Lower lobe of right lung (tissue), 2 donors: ENCODE measurements at regions not wholly inside any gene's neighbourhood (a gene's known extent, or its start where the extent isn't known, plus 50 kb on each side); places are given as distances from the start of the nearest gene placed in this dataset.
"Not testable (repeated sequence)": the region's sequence is repeated elsewhere in the genome, so short reads cannot be mapped to it uniquely, and the experiment has no call there.

Experiments
- ATAC-seq, 2 donors: fragments of 200-7000 bp; cut with Tn5 transposase; one replicate each; pipeline ENCODE4 v1.9.1; 2020 to 2022; ENCODE audit warnings: mild to moderate bottlenecking in 2 of 2, moderate library complexity in 2 of 2
- DNase-seq: peaks from one replicate; pipeline ENCODE4 v3.0.0-alpha.2; 2020
- H3K27ac ChIP-seq: fragments of 200-600 bp; one replicate; pipeline ENCODE4 v1.8.0; 2022
- H3K27me3 ChIP-seq: fragments of 200-600 bp; one replicate; pipeline ENCODE4 v1.8.0; 2022; ENCODE audit warnings: low read depth
- H3K36me3 ChIP-seq: fragments of 200-600 bp; one replicate; pipeline ENCODE4 v1.8.0; 2022; ENCODE audit warnings: mild to moderate bottlenecking
- H3K4me1 ChIP-seq: fragments of 200-600 bp; one replicate; pipeline ENCODE4 v1.8.0; 2022
- H3K4me3 ChIP-seq: fragments of 200-600 bp; one replicate; pipeline ENCODE4 v1.8.0; 2022; ENCODE audit warnings: mild to moderate bottlenecking
- H3K9me3 ChIP-seq: fragments of 200-600 bp; one replicate; pipeline ENCODE4 v1.8.0; 2022
- intact Hi-C: fragments of 100-400 bp; cut with DNase I; formaldehyde crosslinking; loops from one replicate; pipeline ENCODE4 v1.11.0; 2022
- donor health status: DM: no; HTN: yes; CAD: no; lungs with severe emphysema.

DNA sequence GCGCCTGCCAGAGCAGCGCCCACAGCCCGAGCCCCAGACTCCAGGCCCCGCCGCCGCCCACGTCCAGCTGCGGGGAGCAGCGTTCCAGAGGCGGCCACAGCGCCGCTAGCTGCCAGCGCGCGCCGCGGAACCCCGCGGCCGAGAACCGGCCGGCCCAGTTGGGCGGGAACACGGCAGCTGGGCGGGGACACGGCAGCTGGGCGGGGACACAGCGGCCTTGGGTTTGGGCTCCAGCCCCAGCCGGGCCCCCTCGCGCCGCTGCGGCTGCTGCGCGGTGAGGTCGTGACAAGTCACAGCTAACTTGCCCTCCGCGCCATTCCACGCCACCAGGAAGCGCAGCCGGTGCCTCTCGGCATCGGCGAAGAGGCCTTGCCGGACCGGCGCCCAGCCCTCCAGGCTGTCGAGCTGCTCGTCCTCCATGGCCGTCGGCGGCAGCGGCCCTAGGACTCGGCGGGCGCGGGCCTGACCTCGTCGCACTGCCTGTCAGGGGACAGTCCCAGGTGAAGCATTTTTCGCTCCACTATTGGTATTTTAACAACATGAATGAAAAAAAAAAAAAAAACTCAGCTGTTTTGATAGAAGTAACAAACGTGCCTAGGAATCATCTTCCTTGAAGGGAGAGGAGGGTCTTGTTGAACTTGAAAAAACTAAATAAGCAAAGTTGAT is 56.6 kb upstream of the GOLGA8N start:
- H3K9me3 ChIP-seq, intact Hi-C loops, H3K36me3 ChIP-seq, H3K27me3 ChIP-seq, H3K4me1 ChIP-seq: not testable (repeated sequence)
- Histone ChIP-seq H3K27ac (peak overlapping the region; percentile 84), H3K4me3 (peak overlapping the region; percentile 59)
- DNase-seq, result peak; percentile 73
- peak; percentile 100 for ATAC-seq

DNA sequence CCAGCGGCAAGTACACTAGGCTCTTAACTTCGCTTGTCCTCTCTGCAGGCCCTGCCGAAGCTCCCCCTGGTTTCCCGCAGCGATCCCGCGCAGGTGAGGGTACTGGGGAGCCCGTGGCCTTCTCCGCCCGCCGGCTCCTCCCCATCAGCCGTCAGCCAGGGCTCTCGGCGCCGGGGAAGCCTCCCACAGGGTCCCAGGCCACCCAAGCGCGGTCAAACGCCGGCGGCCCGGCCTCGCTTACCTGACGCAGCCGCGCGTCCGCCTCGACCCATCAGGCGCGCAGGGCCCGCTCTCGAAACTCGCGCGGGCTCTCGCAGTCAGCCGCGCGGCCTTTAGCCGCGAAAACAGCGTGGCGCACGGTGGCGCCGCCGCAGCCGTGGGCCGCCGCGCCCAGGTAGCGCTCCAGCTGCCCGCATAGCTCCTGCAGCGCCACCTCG is 57.2 kb upstream of the GOLGA8N start:
- H3K9me3 ChIP-seq, H3K27me3 ChIP-seq, intact Hi-C loops, H3K4me3 ChIP-seq, H3K36me3 ChIP-seq, H3K27ac ChIP-seq, DNase-seq, H3K4me1 ChIP-seq: not testable (repeated sequence)
- peak; percentile 69 to 72 for ATAC-seq

DNA sequence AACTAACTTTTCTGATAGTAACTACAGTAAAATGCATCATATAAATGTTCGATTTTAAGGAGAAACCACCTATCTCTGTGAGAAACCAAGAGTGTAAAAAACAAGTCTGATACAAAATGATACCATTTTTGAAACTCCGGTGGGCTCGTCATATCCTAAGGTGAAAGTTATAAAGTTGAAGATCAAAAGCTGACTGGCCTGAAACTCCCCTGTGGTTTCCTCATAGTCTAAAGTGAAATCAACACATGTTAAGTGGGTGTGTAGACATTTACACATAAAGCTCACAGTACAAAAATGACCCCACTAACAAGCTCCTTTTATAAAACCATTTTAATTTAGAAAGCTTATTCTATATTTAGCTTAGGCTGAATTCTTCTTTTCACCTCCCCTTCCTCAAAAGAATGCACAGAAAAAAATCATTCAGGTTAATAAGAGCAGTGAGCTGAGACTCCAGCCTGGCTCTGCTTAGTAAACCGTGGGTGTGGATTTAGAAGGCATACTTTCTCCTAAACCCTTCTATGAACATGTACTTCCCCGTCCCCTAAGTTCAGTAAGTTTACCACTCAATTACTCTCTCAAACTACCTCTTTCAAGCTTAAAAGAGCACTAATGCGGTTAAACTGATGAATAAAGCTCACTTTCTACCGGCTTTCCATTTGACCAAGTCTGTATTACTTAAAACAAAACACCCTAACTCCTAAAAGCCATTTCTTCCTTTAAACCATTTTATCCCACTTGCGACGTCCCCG is 57.9 kb upstream of the GOLGA8N start:
- H3K9me3 ChIP-seq, H3K36me3 ChIP-seq, H3K27ac ChIP-seq, intact Hi-C loops, H3K4me3 ChIP-seq, ATAC-seq, H3K4me1 ChIP-seq, DNase-seq, H3K27me3 ChIP-seq: not testable (repeated sequence)

DNA sequence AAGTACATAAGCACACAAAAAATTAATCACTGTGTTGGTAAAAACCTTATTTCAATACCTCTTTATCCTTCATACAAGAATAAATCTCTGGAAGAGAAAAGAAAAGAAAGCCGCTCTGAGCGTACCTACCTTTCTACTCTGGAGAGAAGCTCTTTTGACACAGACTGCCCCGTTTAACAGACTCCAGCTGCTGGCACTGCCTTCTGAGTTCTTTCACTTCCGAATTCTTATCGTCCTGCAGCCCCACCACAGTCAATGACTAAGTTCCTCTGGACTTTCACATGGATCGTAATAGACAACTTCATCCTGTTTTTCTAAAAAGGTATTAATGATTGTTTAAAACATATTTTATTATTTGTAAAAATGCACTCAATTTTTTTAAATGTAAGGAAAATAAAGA is 67.5 kb upstream of the GOLGA8O start:
- ATAC-seq, intact Hi-C loops, H3K4me3 ChIP-seq, H3K27me3 ChIP-seq, DNase-seq, H3K9me3 ChIP-seq, H3K4me1 ChIP-seq, H3K27ac ChIP-seq: not testable (repeated sequence)
- H3K36me3 ChIP-seq, result peaks cover 29% of the 10 kb centered on the region

DNA sequence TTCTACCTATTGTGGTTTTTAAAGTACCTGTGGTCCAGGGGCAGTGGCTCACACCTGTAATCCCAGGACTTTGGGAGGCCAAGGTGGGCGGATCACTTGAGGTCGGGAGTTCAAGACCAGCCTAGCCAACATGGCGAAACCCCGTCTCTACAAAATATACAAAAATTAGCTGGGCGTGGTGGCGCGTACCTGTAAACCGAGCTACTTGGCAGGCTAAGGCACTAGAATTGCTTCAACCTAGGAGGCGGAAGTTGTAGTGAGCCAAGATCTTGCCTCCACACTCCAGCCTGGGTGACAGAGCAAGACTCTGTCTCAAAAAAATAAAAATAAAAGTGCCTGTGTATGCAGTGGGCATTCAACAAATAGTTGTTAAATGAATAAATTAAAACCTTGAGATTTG is 67.0 kb upstream of the GOLGA8O start:
- DNase-seq, H3K27ac ChIP-seq, H3K9me3 ChIP-seq, H3K4me1 ChIP-seq, intact Hi-C loops, H3K4me3 ChIP-seq, H3K27me3 ChIP-seq, ATAC-seq: not testable (repeated sequence)
- H3K36me3 ChIP-seq, result peaks cover 30% of the 10 kb centered on the region

DNA sequence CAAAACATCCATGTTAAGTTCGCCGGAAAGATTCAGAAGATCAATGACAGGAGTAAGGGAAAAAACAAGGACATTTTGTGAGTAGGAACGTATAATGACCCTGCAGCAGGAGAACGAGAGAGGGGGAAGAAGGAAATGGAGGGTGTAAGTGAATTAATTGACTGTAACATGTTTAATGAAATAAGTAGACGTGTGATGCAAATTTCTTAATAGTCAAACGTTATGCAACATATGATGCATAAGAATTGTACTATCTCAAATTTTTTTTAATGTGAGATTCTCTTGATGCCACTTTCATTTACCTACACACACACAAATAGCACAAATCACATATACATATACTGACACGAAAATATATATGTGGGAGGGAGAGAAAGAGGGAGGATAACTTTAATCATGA is 63.5 kb upstream of the GOLGA8O start:
- H3K4me3 ChIP-seq, ATAC-seq, intact Hi-C loops, H3K4me1 ChIP-seq, H3K27me3 ChIP-seq, H3K27ac ChIP-seq, DNase-seq, H3K9me3 ChIP-seq: not testable (repeated sequence)
- peaks cover 30% of the 10 kb centered on the region for H3K36me3 ChIP-seq

DNA sequence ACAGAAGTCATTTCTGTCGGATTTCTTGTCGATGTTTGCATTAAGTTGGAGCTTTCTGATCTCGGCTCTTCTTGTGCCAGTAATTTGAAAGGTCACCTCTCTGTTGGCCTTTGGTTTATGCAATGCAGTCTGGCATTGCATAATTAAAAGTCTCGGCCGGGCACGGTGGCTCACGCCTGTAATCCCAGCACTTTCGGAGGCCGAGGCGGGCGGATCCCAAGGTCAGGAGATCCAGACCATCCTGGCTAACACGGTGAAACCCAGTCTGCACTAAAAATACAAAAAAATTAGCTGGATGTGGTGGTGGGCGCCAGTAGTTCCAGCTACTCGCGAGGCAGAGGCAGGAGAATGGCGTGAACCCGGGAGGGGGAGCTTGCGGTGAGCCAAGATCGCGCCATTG is 62.6 kb upstream of the GOLGA8O start:
- H3K4me3 ChIP-seq, H3K4me1 ChIP-seq, H3K9me3 ChIP-seq, H3K27me3 ChIP-seq, intact Hi-C loops: not testable (repeated sequence)
- H3K36me3 ChIP-seq, result peaks cover 30% of the 10 kb centered on the region
- peak overlapping the region; percentile 58 for H3K27ac ChIP-seq
- DNase-seq (peak; percentile 54), ATAC-seq (peak in 1 of 2 donors; percentile 50)

DNA sequence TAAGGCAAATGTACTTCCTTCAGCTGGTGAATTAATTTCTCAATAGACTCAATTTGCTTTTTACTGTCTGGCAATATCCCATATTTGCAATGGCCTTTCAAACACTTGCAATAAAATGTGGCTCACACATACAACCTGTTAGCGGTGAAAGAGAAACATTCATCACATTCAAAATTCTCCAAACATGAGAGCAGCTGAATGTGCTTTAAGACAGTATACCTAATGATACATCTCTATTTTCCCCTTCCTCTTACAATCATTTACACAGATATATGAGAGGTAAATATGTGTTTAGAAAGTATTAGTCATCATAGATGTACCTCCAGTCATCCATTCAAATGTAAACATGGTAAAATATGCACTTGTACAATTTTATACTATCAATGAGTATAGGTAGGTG is 61.5 kb upstream of the GOLGA8O start:
- ATAC-seq, H3K4me3 ChIP-seq, H3K9me3 ChIP-seq, DNase-seq, H3K27ac ChIP-seq, H3K4me1 ChIP-seq, intact Hi-C loops, H3K27me3 ChIP-seq: not testable (repeated sequence)
- peaks cover 24% of the 10 kb centered on the region for H3K36me3 ChIP-seq

DNA sequence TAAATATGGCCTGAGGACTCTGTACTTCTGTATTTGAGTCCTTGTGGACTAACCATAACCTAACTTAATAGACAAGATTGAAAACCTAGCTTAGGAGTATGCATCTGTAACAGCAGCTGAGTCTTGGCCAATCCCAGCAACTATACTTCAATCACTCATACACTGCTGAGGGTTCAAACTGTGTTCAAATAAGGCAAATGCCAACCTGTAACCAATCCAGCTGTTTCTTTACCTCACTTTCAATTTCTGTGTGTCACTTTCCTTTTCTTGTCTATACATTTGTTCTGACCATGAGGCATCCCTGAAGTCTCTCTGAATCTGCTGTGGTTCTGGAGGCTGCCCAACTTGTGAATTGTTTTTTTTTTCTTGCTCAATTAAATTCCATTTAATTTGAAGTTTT is 57.9 kb upstream of the GOLGA8O start:
- H3K4me1 ChIP-seq, intact Hi-C loops, H3K27me3 ChIP-seq, H3K4me3 ChIP-seq, H3K27ac ChIP-seq, H3K9me3 ChIP-seq, ATAC-seq, DNase-seq, H3K36me3 ChIP-seq: not testable (repeated sequence)

DNA sequence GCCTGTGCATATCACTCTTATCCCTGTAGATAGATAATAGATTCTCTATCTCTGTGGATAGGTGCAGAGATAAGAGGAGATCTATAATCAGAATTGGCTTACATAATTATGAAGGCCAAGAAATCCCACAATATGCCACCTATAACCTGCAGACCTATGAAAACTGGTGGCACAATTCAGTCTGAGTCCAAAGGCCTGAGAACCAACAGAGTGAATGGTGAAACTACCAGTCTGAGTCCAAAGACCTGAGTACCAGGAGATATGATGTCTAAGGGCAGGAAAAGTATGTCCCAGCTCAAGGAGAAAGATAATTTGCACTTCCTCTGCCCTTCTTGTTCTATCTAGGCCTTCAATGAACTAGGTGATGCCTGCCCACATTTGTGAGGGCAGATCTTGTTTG is 54.6 kb upstream of the GOLGA8O start:
- H3K4me1 ChIP-seq, H3K9me3 ChIP-seq, DNase-seq, H3K4me3 ChIP-seq, H3K27ac ChIP-seq, ATAC-seq, H3K36me3 ChIP-seq, H3K27me3 ChIP-seq, intact Hi-C loops: not testable (repeated sequence)

DNA sequence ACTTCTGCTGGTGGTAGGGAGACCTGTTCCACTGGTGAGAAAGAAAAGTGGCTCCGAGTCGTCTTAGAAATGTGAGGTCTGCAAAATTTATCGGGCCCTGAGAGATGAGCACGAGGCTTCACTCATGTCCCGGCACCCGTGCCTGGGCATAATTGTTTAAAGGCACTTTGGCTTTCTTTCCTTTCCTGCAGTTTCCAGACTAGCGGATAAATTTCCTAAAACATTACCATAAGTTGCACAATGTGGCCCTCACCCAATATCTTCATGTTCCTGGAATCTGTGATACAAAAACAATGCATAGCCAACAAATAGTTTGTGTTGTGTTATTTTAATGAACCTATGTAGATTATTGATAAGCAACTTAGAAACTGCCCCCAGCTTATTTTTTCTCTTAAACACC is 52.6 kb upstream of the GOLGA8O start:
- not testable (repeated sequence) for H3K9me3 ChIP-seq, ATAC-seq

DNA sequence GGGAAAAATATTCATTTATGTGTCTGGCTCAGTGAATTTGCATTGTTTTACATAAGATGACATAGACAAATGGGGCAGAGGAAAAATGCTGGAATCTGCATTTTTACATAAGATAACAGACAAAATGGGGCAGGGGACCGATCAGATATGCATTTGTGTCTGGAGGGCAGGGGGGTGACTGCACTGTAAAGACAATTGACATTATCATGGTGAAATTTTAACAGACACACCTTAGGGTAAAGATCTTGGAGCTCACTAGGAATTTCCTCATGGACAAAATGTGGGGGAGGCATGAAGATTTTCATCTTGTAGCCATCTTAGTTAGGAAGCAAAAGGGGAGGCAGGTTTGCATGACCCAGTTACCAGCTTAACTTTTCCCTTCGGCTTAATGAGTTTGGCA is 51.4 kb upstream of the GOLGA8O start:
- H3K4me3 ChIP-seq, DNase-seq, H3K27me3 ChIP-seq, H3K4me1 ChIP-seq, H3K9me3 ChIP-seq, H3K36me3 ChIP-seq, H3K27ac ChIP-seq, ATAC-seq, intact Hi-C loops: not testable (repeated sequence)

More for the DNA sequence above, 52.6 kb upstream of the GOLGA8O start:
- H3K36me3 ChIP-seq, H3K27ac ChIP-seq, H3K4me3 ChIP-seq, intact Hi-C loops, H3K4me1 ChIP-seq, H3K27me3 ChIP-seq, DNase-seq: not testable (repeated sequence)

DNA sequence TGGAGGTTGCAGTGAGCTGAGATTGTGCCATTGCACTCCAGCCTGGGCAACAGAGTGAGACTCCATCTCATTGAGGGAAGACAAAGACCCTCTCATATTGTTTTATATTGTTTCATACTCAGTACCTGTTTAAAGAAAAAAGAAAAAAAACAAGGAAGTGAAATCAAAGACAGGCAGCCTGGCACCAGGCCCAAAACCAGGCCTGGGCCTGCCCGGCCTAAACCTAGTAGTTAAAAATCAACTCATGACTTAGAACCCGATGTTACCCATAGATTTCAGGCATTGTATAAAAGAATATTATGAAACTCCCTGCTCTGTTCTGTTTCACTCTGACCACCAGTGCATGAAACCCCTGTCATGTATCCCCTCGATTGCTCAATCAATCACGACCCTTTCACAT is 50.2 kb upstream of the GOLGA8O start:
- H3K4me1 ChIP-seq, ATAC-seq, intact Hi-C loops, H3K27ac ChIP-seq, H3K27me3 ChIP-seq, H3K4me3 ChIP-seq, H3K9me3 ChIP-seq, DNase-seq, H3K36me3 ChIP-seq: not testable (repeated sequence)
